Stomach (tissue), 4 donors: ENCODE measurements at regions not wholly inside any gene's neighbourhood (a gene's known extent, or its start where the extent isn't known, plus 50 kb on each side); places are given as distances from the start of the nearest gene placed in this dataset.
"Not testable (repeated sequence)": the region's sequence is repeated elsewhere in the genome, so short reads cannot be mapped to it uniquely, and the experiment has no call there.

Source experiments
- CTCF ChIP-seq, 7 experiments: fragments of 450-650 bp in 4 of 7; fragments of 200-600 bp in 3 of 7; sonication (generic) in 3 of 7; IDR thresholded peaks; one replicate each; pipeline ENCODE4 v1.5.1; 2016 to 2019; ENCODE audit warnings: antibody characterized with exemption in 7 of 7, control low read depth in 2 of 7, mild to moderate bottlenecking in 1 of 7
- EP300 ChIP-seq: sonication (generic); formaldehyde crosslinking; IDR thresholded peaks from one replicate; pipeline ENCODE4 v1.6.1; 2017; ENCODE audit warnings: antibody characterized with exemption
- POLR2A ChIP-seq, 4 donors: fragments of 450-650 bp; IDR thresholded peaks; one replicate each; pipeline ENCODE4 v1.6.1; 2016; ENCODE audit warnings: antibody characterized with exemption in 4 of 4, control low read depth in 2 of 4, mild to moderate bottlenecking in 1 of 4, moderate library complexity in 1 of 4
- POLR2AphosphoS5 ChIP-seq, 3 donors: sonication (generic); formaldehyde crosslinking; IDR thresholded peaks; one replicate each; pipeline ENCODE4 v1.6.1; 2016; ENCODE audit warnings: antibody characterized with exemption in 3 of 3

GRCh38 chr4:87924146-87924545 is 51.4 kb upstream of the SPP1 start:
- not testable (repeated sequence) for TF ChIP-seq CTCF (IDR thresholded peaks at IDR 0.05); POLR2AphosphoS5 (IDR thresholded peaks at IDR 0.05); EP300; POLR2A (IDR thresholded peaks at IDR 0.05)
